CD14-positive monocyte (primary cell): ENCODE measurements at regions not wholly inside any gene's neighbourhood (a gene's known extent, or its start where the extent isn't known, plus 50 kb on each side); places are given as distances from the start of the nearest gene placed in this dataset.
"Not testable (repeated sequence)": the region's sequence is repeated elsewhere in the genome, so short reads cannot be mapped to it uniquely, and the experiment has no call there.

ENCODE experiments used
- DNase-seq, 3 donors: peaks; one replicate each; pipeline ENCODE4 v3.0.0-alpha.2; 2011 to 2022
- H2AFZ ChIP-seq: 2 replicates; pipeline ENCODE4 v1.6.0; 2012; ENCODE audit warnings: mild to moderate bottlenecking, low read depth, low read length, inconsistent platforms; ENCODE audit not compliant: insufficient read depth, poor library complexity, severe bottlenecking
- H3K27ac ChIP-seq, 2 donors: 1 replicate in 1 of 2; 2 replicates in 1 of 2; pipeline ENCODE4 v1.5.1; 2012 to 2013; ENCODE audit warnings: low read length in 2 of 2, control low read depth in 1 of 2, inconsistent platforms in 1 of 2, low read depth in 1 of 2, mild to moderate bottlenecking in 1 of 2
- H3K27me3 ChIP-seq, 2 donors: one replicate each; pipeline versions ENCODE4 v1.6.0 to v1.6.1; 2011 to 2013; ENCODE audit warnings: low read length in 2 of 2; ENCODE audit not compliant: control insufficient read depth in 2 of 2, insufficient read depth in 2 of 2
- H3K36me3 ChIP-seq, 2 donors: replicated peaks in 1 of 2; 1 replicate in 1 of 2; 2 replicates in 1 of 2; pipeline versions ENCODE4 v1.5.1 to v1.6.1; 2012 to 2013; ENCODE audit warnings: low read length in 2 of 2, control low read depth in 1 of 2, inconsistent platforms in 1 of 2, mild to moderate bottlenecking in 1 of 2; ENCODE audit not compliant: insufficient read depth in 2 of 2, control insufficient read depth in 1 of 2
- H3K4me1 ChIP-seq, 2 donors: 1 replicate in 1 of 2; 2 replicates in 1 of 2; pipeline versions ENCODE4 v1.5.1 to v1.6.1; 2012 to 2013; ENCODE audit warnings: low read length in 2 of 2, control low read depth in 1 of 2, inconsistent platforms in 1 of 2, mild to moderate bottlenecking in 1 of 2, moderate library complexity in 1 of 2; ENCODE audit not compliant: insufficient read depth in 2 of 2, control insufficient read depth in 1 of 2
- H3K4me2 ChIP-seq: replicated peaks from 2 replicates; pipeline ENCODE3; 2012; ENCODE audit warnings: low read length, moderate library complexity, mild to moderate bottlenecking; ENCODE audit not compliant: poor library complexity, severe bottlenecking; ENCODE audit errors: extremely low read depth
- H3K4me3 ChIP-seq, 3 experiments: fragments of 200-600 bp in 1 of 3; sonication (generic) in 1 of 3; replicated peaks in 1 of 3; 1 replicate in 2 of 3; 2 replicates in 1 of 3; pipeline ENCODE4 v1.5.1; 2011 to 2013; ENCODE audit warnings: low read length in 3 of 3, mild to moderate bottlenecking in 3 of 3, control low read depth in 2 of 3, low read depth in 2 of 3, inconsistent platforms in 1 of 3, moderate library complexity in 1 of 3
- H3K79me2 ChIP-seq: 2 replicates; pipeline ENCODE4 v1.6.0; 2012; ENCODE audit warnings: mild to moderate bottlenecking, control low read depth, inconsistent platforms, low read length, moderate library complexity; ENCODE audit not compliant: insufficient read depth
- H3K9ac ChIP-seq: 2 replicates; pipeline ENCODE4 v1.6.0; 2017; ENCODE audit warnings: low read length, mild to moderate bottlenecking; ENCODE audit not compliant: insufficient read depth, poor library complexity, severe bottlenecking
- H3K9me3 ChIP-seq, 2 donors: replicated peaks in 1 of 2; 1 replicate in 1 of 2; 2 replicates in 1 of 2; pipeline versions ENCODE4 v1.5.1 to v1.6.1; 2012 to 2013; ENCODE audit warnings: low read length in 2 of 2, control low read depth in 1 of 2; ENCODE audit not compliant: control insufficient read depth in 1 of 2, insufficient read depth in 1 of 2
- H4K20me1 ChIP-seq: 2 replicates; pipeline ENCODE4 v1.6.0; 2012; ENCODE audit warnings: mild to moderate bottlenecking, low read length, control low read depth, moderate library complexity; ENCODE audit not compliant: insufficient read depth
- H3K27ac Mint-ChIP-seq, 7 donors: one replicate each; pipeline ENCODE4 v1.8.0; 2020; ENCODE audit warnings: mild to moderate bottlenecking in 7 of 7, mixed read lengths in 7 of 7, moderate library complexity in 6 of 7, inconsistent platforms in 2 of 7
- H3K27me3 Mint-ChIP-seq, 3 donors: one replicate each; pipeline ENCODE4 v1.8.0; 2021 to 2022; ENCODE audit warnings: low read depth in 3 of 3, mild to moderate bottlenecking in 3 of 3, mixed read lengths in 3 of 3, moderate library complexity in 3 of 3, inconsistent platforms in 1 of 3
- H3K36me3 Mint-ChIP-seq, 2 donors: one replicate each; pipeline ENCODE4 v1.8.0; 2020; ENCODE audit warnings: mixed read lengths in 2 of 2, inconsistent platforms in 1 of 2, mild to moderate bottlenecking in 1 of 2
- H3K4me1 Mint-ChIP-seq: one replicate; pipeline ENCODE4 v1.8.0; 2020; ENCODE audit warnings: mild to moderate bottlenecking, mixed read lengths
- H3K4me3 Mint-ChIP-seq, 2 donors: one replicate each; pipeline ENCODE4 v1.8.0; 2020; ENCODE audit warnings: mild to moderate bottlenecking in 2 of 2, mixed read lengths in 2 of 2, moderate library complexity in 1 of 2
- H3K9me3 Mint-ChIP-seq, 7 donors: one replicate each; pipeline ENCODE4 v1.8.0; 2020 to 2022; ENCODE audit warnings: mixed read lengths in 7 of 7, mild to moderate bottlenecking in 6 of 7, moderate library complexity in 6 of 7, inconsistent platforms in 2 of 7
- WGBS: methylation state at CpG from one replicate; pipeline ENCODE4 v1.1.5; 2013; ENCODE audit warnings: missing lambda C conversion rate; ENCODE audit not compliant: insufficient coverage; 5-methylcytosine and 5-hydroxymethylcytosine counted together
- intact Hi-C, 2 donors: fragments of 100-400 bp; cut with micrococcal nuclease; formaldehyde crosslinking; loops; one replicate each; pipeline versions ENCODE4 v1.15.0 to v1.15.1; 2023
- TF ChIP-seq, protein P1 (sequence below): fragments of 200-600 bp; IDR thresholded peaks from one replicate; pipeline ENCODE4 v1.8.0; 2022; ENCODE audit warnings: antibody characterized with exemption, mild to moderate bottlenecking

DNA sequence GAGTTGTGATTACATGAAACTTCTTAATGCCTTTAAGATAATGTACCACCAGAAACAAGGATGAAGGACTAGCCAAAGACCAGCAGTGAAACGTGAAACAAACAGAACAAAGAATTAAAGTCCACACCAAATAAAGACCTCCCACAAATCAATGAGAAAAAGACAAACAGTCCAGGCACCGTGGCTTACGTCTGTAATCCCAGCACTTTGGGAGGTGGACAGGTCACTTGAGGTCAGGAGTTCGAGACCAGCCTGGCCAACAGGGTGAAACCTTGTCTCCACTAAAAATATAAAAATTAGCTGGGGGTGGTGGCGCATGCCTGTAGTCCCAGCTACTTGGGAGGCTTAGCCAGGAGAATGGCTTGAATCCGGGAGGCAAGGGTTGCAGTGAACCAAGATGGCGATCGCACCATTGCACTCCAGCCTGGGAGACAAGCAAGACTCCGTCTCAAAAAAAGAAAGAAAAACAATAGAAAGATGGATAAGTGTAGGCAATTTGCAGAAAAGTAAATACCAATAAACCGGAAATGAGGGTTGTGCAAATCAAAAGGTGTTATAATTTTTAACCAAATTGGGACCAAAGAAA, 167.8 kb upstream of the GRK3 start:
- Histone ChIP-seq H3K36me3 (no peaks in the 10 kb centered on the region), H3K4me2 (no peak overlapping the region), H4K20me1 (peaks cover 98% of the 10 kb centered on the region), H3K79me2 (peaks cover 95% of the 10 kb centered on the region), H3K27ac (no peak overlapping the region), H3K4me1 (peaks cover 9 to 17% of the 10 kb centered on the region in 2 donors), H3K9ac (no peak overlapping the region), H3K9me3 (no peaks in the 10 kb centered on the region), H3K27me3 (no peaks in the 10 kb centered on the region), H3K4me3 (no peak overlapping the region), H2AFZ (no peak overlapping the region)
- Mint-ChIP-seq H3K27me3 (peaks cover 0 to 10% (median 6%) of the 10 kb centered on the region in 3 donors), H3K9me3 (peaks cover 0 to 1% (median 0%) of the 10 kb centered on the region in 7 donors), H3K27ac (no peak overlapping the region), H3K4me1 (peaks cover 28% of the 10 kb centered on the region), H3K36me3 (peaks cover 0 to 5% of the 10 kb centered on the region in 2 donors), H3K4me3 (no peak overlapping the region)
- WGBS: 96% methylated on average over 5 of the region's 10 CpGs
- DNase-seq: no peak
- intact Hi-C loops: no loop called here
- TF ChIP-seq, protein P1, sequence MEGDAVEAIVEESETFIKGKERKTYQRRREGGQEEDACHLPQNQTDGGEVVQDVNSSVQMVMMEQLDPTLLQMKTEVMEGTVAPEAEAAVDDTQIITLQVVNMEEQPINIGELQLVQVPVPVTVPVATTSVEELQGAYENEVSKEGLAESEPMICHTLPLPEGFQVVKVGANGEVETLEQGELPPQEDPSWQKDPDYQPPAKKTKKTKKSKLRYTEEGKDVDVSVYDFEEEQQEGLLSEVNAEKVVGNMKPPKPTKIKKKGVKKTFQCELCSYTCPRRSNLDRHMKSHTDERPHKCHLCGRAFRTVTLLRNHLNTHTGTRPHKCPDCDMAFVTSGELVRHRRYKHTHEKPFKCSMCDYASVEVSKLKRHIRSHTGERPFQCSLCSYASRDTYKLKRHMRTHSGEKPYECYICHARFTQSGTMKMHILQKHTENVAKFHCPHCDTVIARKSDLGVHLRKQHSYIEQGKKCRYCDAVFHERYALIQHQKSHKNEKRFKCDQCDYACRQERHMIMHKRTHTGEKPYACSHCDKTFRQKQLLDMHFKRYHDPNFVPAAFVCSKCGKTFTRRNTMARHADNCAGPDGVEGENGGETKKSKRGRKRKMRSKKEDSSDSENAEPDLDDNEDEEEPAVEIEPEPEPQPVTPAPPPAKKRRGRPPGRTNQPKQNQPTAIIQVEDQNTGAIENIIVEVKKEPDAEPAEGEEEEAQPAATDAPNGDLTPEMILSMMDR: no peak

DNA sequence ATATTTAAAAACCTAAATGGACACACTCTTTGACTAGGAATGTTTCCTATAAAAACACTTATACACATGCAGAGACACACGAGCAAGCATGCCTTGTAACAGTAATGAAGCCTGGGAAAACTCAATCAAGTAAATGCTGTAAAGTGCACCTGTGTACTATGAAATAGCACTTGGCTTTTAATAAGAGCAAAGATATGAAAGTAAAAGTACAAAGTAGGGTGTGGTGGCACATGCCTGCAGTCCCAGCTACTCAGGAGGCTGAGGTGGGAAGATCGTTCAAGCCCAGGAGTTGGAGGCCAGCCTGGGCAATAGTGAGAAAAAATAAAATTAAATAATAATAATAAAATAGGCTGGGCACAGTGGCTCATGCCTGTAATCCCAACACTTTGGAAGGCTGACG, 166.9 kb upstream of the GRK3 start:
- no peaks in the 10 kb centered on the region for H3K36me3 ChIP-seq
- H3K79me2 ChIP-seq: peaks cover 95% of the 10 kb centered on the region
- H3K9me3 ChIP-seq: no peaks in the 10 kb centered on the region
- H3K27ac ChIP-seq: no peak overlapping the region
- no peak overlapping the region for H3K9ac ChIP-seq
- H3K4me2 ChIP-seq: no peak overlapping the region
- whole genome bisulfite sequencing: 100% methylated on average over 1 of the region's 3 CpGs
- peaks cover 0 to 10% (median 2%) of the 10 kb centered on the region in 3 donors for H3K27me3 Mint-ChIP-seq
- no peak for DNase-seq
- H4K20me1 ChIP-seq: peaks cover 98% of the 10 kb centered on the region
- H3K27ac Mint-ChIP-seq: no peak overlapping the region
- H3K4me3 ChIP-seq: no peak overlapping the region
- peaks cover 35% of the 10 kb centered on the region for H3K4me1 Mint-ChIP-seq
- H3K9me3 Mint-ChIP-seq: peaks cover 0 to 1% (median 0%) of the 10 kb centered on the region in 7 donors
- no peaks in the 10 kb centered on the region for H3K27me3 ChIP-seq
- H3K4me1 ChIP-seq: peaks cover 11 to 24% of the 10 kb centered on the region in 2 donors
- no peak overlapping the region for H3K4me3 Mint-ChIP-seq
- H3K36me3 Mint-ChIP-seq: peaks cover 2 to 5% of the 10 kb centered on the region in 2 donors
- TF ChIP-seq, protein P1: no peak
- H2AFZ ChIP-seq: no peak overlapping the region
- intact Hi-C loops: no loop called here

DNA sequence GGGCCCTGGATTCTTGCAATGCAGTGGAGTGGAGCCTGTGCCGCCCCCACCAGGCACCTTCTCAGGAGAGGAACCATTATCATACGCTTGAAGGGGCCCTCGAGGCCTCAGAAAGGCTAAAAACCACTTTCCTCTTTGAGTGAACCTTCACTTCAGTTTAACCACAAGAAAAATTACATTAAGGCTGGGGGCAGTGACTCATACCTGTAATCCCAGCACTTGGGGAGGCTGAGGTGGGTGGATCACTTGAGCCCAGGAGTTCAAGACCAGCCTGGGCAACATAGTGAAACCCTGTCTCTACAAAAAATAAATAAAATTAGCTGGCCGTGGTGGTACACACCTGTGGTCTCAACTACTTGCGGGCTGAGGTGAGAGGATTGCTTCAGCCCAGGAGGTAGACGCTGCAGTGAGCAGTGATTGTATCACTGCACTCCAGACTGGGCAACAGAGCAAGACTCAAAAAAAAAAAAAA, 165.8 kb upstream of the GRK3 start:
- intact Hi-C loops, H3K27ac ChIP-seq, H3K9me3 ChIP-seq, H3K9me3 Mint-ChIP-seq, H3K4me3 Mint-ChIP-seq, H2AFZ ChIP-seq, H3K27me3 ChIP-seq, H3K4me3 ChIP-seq, H3K9ac ChIP-seq, H3K36me3 ChIP-seq, H3K36me3 Mint-ChIP-seq, H3K4me2 ChIP-seq: not testable (repeated sequence)
- peak in 1 of 3 donors; percentile 23 for DNase-seq
- H3K4me1 ChIP-seq: peaks cover 21 to 34% of the 10 kb centered on the region in 2 donors
- Mint-ChIP-seq H3K4me1 (peaks cover 45% of the 10 kb centered on the region), H3K27me3 (peaks cover 0 to 12% (median 2%) of the 10 kb centered on the region in 3 donors), H3K27ac (peak overlapping the region in 1 of 7 donors; percentile 4)
- peaks cover 95% of the 10 kb centered on the region for H3K79me2 ChIP-seq
- H4K20me1 ChIP-seq: peaks cover 98% of the 10 kb centered on the region
- 69% methylated on average over 3 of the region's 6 CpGs for WGBS
